ENCODE measurements at regions not wholly inside any gene's neighbourhood (a gene's known extent, or its start where the extent isn't known, plus 50 kb on each side); places are given as distances from the start of the nearest gene placed in this dataset.
"Not testable (repeated sequence)": the region's sequence is repeated elsewhere in the genome, so short reads cannot be mapped to it uniquely, and the experiment has no call there.

DNA sequence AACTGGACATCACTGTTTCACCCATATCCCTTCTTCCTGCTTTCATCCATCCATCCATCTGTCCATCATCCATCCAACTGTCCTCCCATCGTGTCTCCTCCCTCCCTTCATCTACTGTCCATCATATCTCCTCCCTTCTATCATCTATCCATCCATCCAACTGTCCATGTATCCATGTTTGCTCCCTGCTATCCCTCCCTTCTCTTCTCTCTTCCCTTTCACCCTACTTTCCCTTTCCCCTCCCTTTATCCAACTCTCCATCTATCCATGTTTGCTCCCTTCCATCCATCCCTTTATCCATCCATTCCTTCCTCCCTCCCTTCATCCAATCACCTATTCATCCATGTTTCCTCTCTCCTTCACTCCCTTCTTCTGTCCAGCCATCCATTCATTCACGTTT lies 92.6 kb upstream of the CTBP2 start:
- Histone ChIP-seq H3K36me3 (ENCODE audit: control insufficient read depth in 2 of 3, insufficient read depth in 3 of 3, low read length in 3 of 3) (no peaks in the 10 kb centered on the region), H3K27me3 (ENCODE audit: control insufficient read depth in 2 of 2, insufficient read depth in 2 of 2, low read length in 2 of 2) (no peaks in the 10 kb centered on the region), H3K27ac (ENCODE audit: low read depth, low read length) (no peak overlapping the region), H3K9me3 (ENCODE audit: control insufficient read depth in 2 of 3, low read length in 3 of 3) (no peaks in the 10 kb centered on the region), H3K4me1 (ENCODE audit: control insufficient read depth in 2 of 2, insufficient read depth in 2 of 2, low read length in 2 of 2) (no peaks in the 10 kb centered on the region), H3K4me3 (ENCODE audit: low read length) (no peak overlapping the region)
- peaks cover 0 to 33% (median 13%) of the 10 kb centered on the region in 11 donors for H3K9me3 Mint-ChIP-seq
- POLR2A ChIA-PET, result no interaction called here
- DNase-seq, result no peak
- H3K27ac Mint-ChIP-seq, result no peak overlapping the region
- H3K4me3 Mint-ChIP-seq, result no peak overlapping the region
- peaks cover 0 to 12% (median 0%) of the 10 kb centered on the region in 5 donors for H3K27me3 Mint-ChIP-seq
- H3K4me1 Mint-ChIP-seq, result peaks cover 0 to 3% (median 0%) of the 10 kb centered on the region in 7 donors
- ATAC-seq, result no peak
- CTCF ChIA-PET, result no interaction called here
- H3K36me3 Mint-ChIP-seq, result no peaks in the 10 kb centered on the region
- intact Hi-C loops (cut with micrococcal nuclease), result no loop called here

DNA sequence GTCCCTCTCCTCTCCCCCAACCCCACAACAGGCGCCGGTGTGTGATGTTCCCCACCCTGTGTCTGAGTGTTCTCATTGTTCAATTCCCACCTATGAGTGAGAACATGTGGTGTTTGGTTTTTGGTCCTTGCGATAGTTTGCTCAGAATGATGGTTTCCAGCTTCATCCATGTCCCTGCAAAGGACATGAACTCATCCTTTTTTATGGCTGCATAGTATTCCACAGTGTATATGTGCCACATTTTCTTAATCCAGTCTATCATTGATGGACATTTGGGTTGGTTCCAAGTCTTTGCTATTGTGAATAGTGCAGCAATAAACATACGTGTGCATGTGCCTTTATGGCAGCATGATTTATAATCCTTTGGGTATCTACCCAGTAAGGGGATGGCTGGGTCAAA lies 90.5 kb upstream of the CTBP2 start:
- H3K4me1 ChIP-seq (ENCODE audit: control insufficient read depth in 2 of 2, insufficient read depth in 2 of 2, low read length in 2 of 2); DNase-seq; intact Hi-C loops (cut with micrococcal nuclease); H3K36me3 ChIP-seq (ENCODE audit: control insufficient read depth in 2 of 3, insufficient read depth in 3 of 3, low read length in 3 of 3); H3K4me3 ChIP-seq (ENCODE audit: low read length); H3K27ac Mint-ChIP-seq; ATAC-seq; POLR2A ChIA-PET; H3K4me3 Mint-ChIP-seq; CTCF ChIA-PET; H3K36me3 Mint-ChIP-seq; H3K9me3 ChIP-seq (ENCODE audit: control insufficient read depth in 2 of 3, low read length in 3 of 3); H3K27ac ChIP-seq (ENCODE audit: low read depth, low read length); H3K27me3 ChIP-seq (ENCODE audit: control insufficient read depth in 2 of 2, insufficient read depth in 2 of 2, low read length in 2 of 2); H3K4me1 Mint-ChIP-seq: not testable (repeated sequence)
- Mint-ChIP-seq H3K27me3 (peaks cover 0 to 18% (median 5%) of the 10 kb centered on the region in 5 donors), H3K9me3 (peaks cover 0 to 33% (median 13%) of the 10 kb centered on the region in 11 donors)

GRCh38 chr10:125249948-125250347 lies 89.6 kb upstream of the CTBP2 start:
- CTCF ChIA-PET, result no interaction called here
- no peaks in the 10 kb centered on the region for H3K9me3 ChIP-seq (ENCODE audit: control insufficient read depth in 2 of 3, low read length in 3 of 3)
- intact Hi-C loops (cut with micrococcal nuclease), result no loop called here
- H3K4me1 ChIP-seq (ENCODE audit: control insufficient read depth in 2 of 2, insufficient read depth in 2 of 2, low read length in 2 of 2), result no peaks in the 10 kb centered on the region
- H3K27me3 Mint-ChIP-seq, result peaks cover 0 to 18% (median 10%) of the 10 kb centered on the region in 5 donors
- H3K36me3 Mint-ChIP-seq, result no peaks in the 10 kb centered on the region
- H3K27ac Mint-ChIP-seq, result no peak overlapping the region
- H3K27ac ChIP-seq (ENCODE audit: low read depth, low read length), result no peak overlapping the region
- H3K9me3 Mint-ChIP-seq, result peaks cover 0 to 33% (median 13%) of the 10 kb centered on the region in 11 donors
- POLR2A ChIA-PET, result no interaction called here
- no peaks in the 10 kb centered on the region for H3K36me3 ChIP-seq (ENCODE audit: control insufficient read depth in 2 of 3, insufficient read depth in 3 of 3, low read length in 3 of 3)
- no peak for DNase-seq
- H3K27me3 ChIP-seq (ENCODE audit: control insufficient read depth in 2 of 2, insufficient read depth in 2 of 2, low read length in 2 of 2), result no peaks in the 10 kb centered on the region
- H3K4me1 Mint-ChIP-seq, result peaks cover 0 to 3% (median 0%) of the 10 kb centered on the region in 7 donors
- no peak overlapping the region for H3K4me3 ChIP-seq (ENCODE audit: low read length)
- no peak overlapping the region for H3K4me3 Mint-ChIP-seq
- no peak for ATAC-seq

DNA sequence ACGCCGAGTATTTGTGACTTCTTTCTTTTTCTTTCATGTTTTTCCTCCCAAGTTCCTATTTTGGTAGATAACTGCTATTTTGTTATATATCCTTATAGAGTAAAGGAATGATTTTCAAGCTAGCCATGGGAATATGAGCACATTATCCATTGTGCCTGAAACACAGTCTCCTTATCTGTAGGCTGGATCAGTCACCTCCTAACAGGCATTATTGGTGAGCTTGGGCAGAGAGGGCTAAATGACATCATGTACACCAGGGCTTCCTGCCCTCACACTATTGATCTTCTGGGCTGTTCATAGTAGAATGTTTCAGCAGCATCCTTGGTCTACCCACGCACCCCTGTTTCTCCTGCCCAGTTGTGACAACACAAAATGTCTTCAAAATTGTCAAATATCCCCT lies 88.1 kb upstream of the CTBP2 start:
- H3K27me3 ChIP-seq (ENCODE audit: control insufficient read depth in 2 of 2, insufficient read depth in 2 of 2, low read length in 2 of 2), result no peaks in the 10 kb centered on the region
- no peaks in the 10 kb centered on the region for H3K4me1 ChIP-seq (ENCODE audit: control insufficient read depth in 2 of 2, insufficient read depth in 2 of 2, low read length in 2 of 2)
- no peak overlapping the region for H3K27ac ChIP-seq (ENCODE audit: low read depth, low read length)
- intact Hi-C loops (cut with micrococcal nuclease), result no loop called here
- POLR2A ChIA-PET, result no interaction called here
- H3K9me3 Mint-ChIP-seq, result peaks cover 0 to 21% (median 13%) of the 10 kb centered on the region in 11 donors
- CTCF ChIA-PET, result no interaction called here
- H3K4me3 ChIP-seq (ENCODE audit: low read length), result no peak overlapping the region
- H3K4me3 Mint-ChIP-seq, result no peak overlapping the region
- no peaks in the 10 kb centered on the region for H3K9me3 ChIP-seq (ENCODE audit: control insufficient read depth in 2 of 3, low read length in 3 of 3)
- peaks cover 0 to 2% (median 0%) of the 10 kb centered on the region in 7 donors for H3K4me1 Mint-ChIP-seq
- ATAC-seq (no peak), DNase-seq (no peak)
- H3K27ac Mint-ChIP-seq, result no peak overlapping the region
- peaks cover 0 to 13% (median 10%) of the 10 kb centered on the region in 5 donors for H3K27me3 Mint-ChIP-seq
- no peaks in the 10 kb centered on the region for H3K36me3 ChIP-seq (ENCODE audit: control insufficient read depth in 2 of 3, insufficient read depth in 3 of 3, low read length in 3 of 3)
- no peaks in the 10 kb centered on the region for H3K36me3 Mint-ChIP-seq

DNA sequence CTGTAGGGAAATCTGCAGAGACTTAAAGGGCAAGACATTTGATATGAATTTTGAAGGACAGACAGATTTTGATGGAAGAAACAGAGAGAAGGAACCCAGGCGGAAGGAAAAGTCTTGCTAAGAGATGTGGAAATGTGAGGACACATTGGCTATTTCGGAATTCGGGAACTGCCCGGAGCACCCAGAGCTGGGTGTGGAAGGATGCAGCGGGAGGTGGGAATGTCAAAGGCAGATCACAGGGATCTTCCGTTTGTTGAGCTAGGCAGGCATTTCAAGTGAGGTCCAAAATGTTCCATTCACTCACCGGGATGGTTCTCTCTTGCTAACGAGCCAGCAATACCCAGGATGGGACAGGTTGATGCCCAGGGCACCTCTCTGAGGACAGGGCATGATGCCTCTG lies 87.2 kb upstream of the CTBP2 start:
- ATAC-seq, result no peak
- ChIA-PET POLR2A (no interaction called here), CTCF (no interaction called here)
- H3K27ac ChIP-seq (ENCODE audit: low read depth, low read length), result no peak overlapping the region
- Mint-ChIP-seq H3K4me1 (no peaks in the 10 kb centered on the region), H3K4me3 (no peak overlapping the region), H3K27ac (no peak overlapping the region), H3K9me3 (peaks cover 0 to 13% (median 11%) of the 10 kb centered on the region in 11 donors), H3K27me3 (peaks cover 0 to 13% (median 5%) of the 10 kb centered on the region in 5 donors), H3K36me3 (no peaks in the 10 kb centered on the region)
- intact Hi-C loops (cut with micrococcal nuclease), result no loop called here
- no peak for DNase-seq
- no peaks in the 10 kb centered on the region for H3K4me1 ChIP-seq (ENCODE audit: control insufficient read depth in 2 of 2, insufficient read depth in 2 of 2, low read length in 2 of 2)
- no peaks in the 10 kb centered on the region for H3K27me3 ChIP-seq (ENCODE audit: control insufficient read depth in 2 of 2, insufficient read depth in 2 of 2, low read length in 2 of 2)
- H3K36me3 ChIP-seq (ENCODE audit: control insufficient read depth in 2 of 3, insufficient read depth in 3 of 3, low read length in 3 of 3), result no peaks in the 10 kb centered on the region
- no peak overlapping the region for H3K4me3 ChIP-seq (ENCODE audit: low read length)
- no peaks in the 10 kb centered on the region for H3K9me3 ChIP-seq (ENCODE audit: control insufficient read depth in 2 of 3, low read length in 3 of 3)

GRCh38 chr10:125243532-125244253 lies 83.3 kb upstream of the CTBP2 start:
- Histone ChIP-seq H3K4me1 (ENCODE audit: control insufficient read depth in 2 of 2, insufficient read depth in 2 of 2, low read length in 2 of 2) (no peaks in the 10 kb centered on the region), H3K36me3 (ENCODE audit: control insufficient read depth in 2 of 3, insufficient read depth in 3 of 3, low read length in 3 of 3) (no peaks in the 10 kb centered on the region), H3K9me3 (ENCODE audit: control insufficient read depth in 2 of 3, low read length in 3 of 3) (no peaks in the 10 kb centered on the region), H3K27me3 (ENCODE audit: control insufficient read depth in 2 of 2, insufficient read depth in 2 of 2, low read length in 2 of 2) (no peaks in the 10 kb centered on the region), H3K4me3 (ENCODE audit: low read length) (no peak overlapping the region), H3K27ac (ENCODE audit: low read depth, low read length) (no peak overlapping the region)
- Mint-ChIP-seq H3K27me3 (peaks cover 0 to 20% (median 11%) of the 10 kb centered on the region in 5 donors), H3K27ac (no peak overlapping the region), H3K4me3 (no peak overlapping the region), H3K36me3 (peaks cover 0 to 1% (median 0%) of the 10 kb centered on the region in 5 donors), H3K4me1 (no peaks in the 10 kb centered on the region), H3K9me3 (peaks cover 0 to 11% (median 6%) of the 10 kb centered on the region in 11 donors)
- DNase-seq (no peak), ATAC-seq (no peak)
- ChIA-PET CTCF (no interaction called here), POLR2A (no interaction called here)
- intact Hi-C loops (cut with micrococcal nuclease), result no loop called here

DNA sequence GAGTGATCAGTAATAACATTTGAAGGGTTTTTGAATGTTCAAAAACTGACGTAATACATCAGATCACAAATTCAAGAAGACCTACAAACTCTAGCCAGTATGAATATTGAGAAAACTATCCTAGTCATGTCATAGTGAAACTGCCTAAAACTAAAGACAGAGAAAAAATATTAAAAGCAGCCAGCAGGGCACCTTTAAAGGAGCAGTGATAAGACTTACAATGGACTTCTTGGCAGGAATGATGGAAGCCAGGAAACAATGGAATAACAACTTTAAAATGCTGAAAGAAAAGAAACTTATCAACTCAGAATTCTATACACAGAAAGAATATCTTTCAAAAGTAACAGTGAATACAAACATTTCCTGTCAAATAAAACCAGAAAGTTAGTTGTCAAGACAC lies 78.3 kb upstream of the CTBP2 start:
- peaks cover 0 to 7% (median 0%) of the 10 kb centered on the region in 5 donors for H3K36me3 Mint-ChIP-seq
- ATAC-seq (no peak), DNase-seq (no peak)
- no peaks in the 10 kb centered on the region for H3K4me1 ChIP-seq (ENCODE audit: control insufficient read depth in 2 of 2, insufficient read depth in 2 of 2, low read length in 2 of 2)
- H3K4me1 Mint-ChIP-seq, result no peaks in the 10 kb centered on the region
- no peak overlapping the region for H3K27ac Mint-ChIP-seq
- ChIA-PET CTCF (no interaction called here), POLR2A (no interaction called here)
- no peaks in the 10 kb centered on the region for H3K27me3 ChIP-seq (ENCODE audit: control insufficient read depth in 2 of 2, insufficient read depth in 2 of 2, low read length in 2 of 2)
- intact Hi-C loops (cut with micrococcal nuclease), result no loop called here
- no peak overlapping the region for H3K4me3 Mint-ChIP-seq
- H3K9me3 Mint-ChIP-seq, result peaks cover 3 to 31% (median 14%) of the 10 kb centered on the region in 11 donors
- no peak overlapping the region for H3K4me3 ChIP-seq (ENCODE audit: low read length)
- no peaks in the 10 kb centered on the region for H3K36me3 ChIP-seq (ENCODE audit: control insufficient read depth in 2 of 3, insufficient read depth in 3 of 3, low read length in 3 of 3)
- peaks cover 0 to 31% (median 21%) of the 10 kb centered on the region in 5 donors for H3K27me3 Mint-ChIP-seq
- peaks cover 0 to 4% (median 0%) of the 10 kb centered on the region in 3 experiments for H3K9me3 ChIP-seq (ENCODE audit: control insufficient read depth in 2 of 3, low read length in 3 of 3)
- no peak overlapping the region for H3K27ac ChIP-seq (ENCODE audit: low read depth, low read length)
